Suppressor macrophage (primary cell): ENCODE measurements at regions not wholly inside any gene's neighbourhood (a gene's known extent, or its start where the extent isn't known, plus 50 kb on each side); places are given as distances from the start of the nearest gene placed in this dataset.
"Not testable (repeated sequence)": the region's sequence is repeated elsewhere in the genome, so short reads cannot be mapped to it uniquely, and the experiment has no call there.

Experiments
- DNase-seq, 4 experiments: peaks; one replicate each; pipeline ENCODE4 v3.0.0-alpha.2; 2020 to 2022

DNA sequence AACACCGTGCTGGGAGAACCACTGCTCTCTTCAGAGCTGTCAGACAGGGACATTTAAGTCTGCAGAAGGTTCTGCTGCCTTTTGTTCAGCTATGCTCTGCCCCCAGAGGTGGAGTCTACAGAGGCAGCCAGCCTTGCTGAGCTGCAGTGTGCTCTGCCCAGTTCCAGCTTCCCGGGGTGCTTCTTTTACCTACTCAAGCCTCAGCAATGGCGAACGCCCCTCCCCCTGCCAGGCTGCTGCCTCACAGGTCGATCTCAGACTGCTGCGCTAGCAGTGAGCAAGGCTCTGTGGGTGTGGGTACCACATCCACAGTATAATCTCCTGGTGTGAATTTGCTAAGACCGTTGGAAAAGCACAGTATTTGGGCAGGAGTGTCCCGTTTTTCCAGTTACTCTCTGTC is 133.1 kb upstream of the PHYHIPL start:
- not testable (repeated sequence) for DNase-seq

DNA sequence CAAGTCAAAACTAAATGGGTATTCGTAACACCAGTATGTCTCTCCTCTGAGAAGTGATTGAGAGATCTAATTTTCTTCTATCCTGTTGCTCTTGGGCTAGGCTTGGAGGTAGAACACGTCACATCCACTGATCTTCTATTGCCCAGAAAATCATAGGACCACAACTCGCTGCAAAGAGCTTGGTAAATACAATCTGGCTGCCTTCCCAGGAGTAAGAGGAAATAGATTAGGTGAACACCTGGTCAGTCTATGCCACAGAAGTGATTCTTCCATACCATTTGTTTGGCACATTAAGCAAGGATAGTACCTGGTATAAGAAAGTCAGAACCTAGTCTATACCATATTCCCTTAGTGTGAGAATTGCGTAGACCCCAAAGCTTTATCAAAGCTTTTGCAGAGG is 129.3 kb upstream of the PHYHIPL start:
- no peak for DNase-seq

DNA sequence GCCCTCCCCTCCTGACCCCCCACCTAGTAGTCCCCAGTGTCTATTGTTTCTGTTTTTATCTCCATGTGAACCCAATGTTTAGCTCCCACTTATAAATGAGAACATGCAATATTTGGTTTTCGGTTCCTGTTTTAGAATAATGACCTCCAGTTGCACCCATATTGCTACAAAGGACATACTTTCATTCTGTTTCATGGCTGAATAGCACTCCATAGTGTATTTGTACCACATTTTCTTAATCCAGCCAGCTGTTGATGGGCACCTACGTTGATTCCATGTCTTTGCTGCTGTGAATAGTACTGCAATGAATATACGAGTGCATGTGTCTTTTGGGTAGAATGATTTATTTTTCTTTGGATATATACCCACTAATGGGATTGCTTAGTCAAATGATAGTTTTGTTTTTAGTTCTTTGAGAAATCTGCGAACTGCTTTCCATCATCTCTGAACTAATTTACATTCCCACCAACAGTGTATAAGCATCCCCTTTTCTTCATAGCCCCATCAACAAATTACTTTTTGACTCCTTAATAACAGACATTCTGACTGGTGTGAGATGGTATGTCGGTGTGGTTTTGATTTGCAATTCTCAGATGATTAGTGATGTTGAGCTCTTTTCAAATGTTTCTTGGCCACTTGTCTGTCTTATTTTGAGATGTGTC is 128.4 kb upstream of the PHYHIPL start:
- DNase-seq = no peak

DNA sequence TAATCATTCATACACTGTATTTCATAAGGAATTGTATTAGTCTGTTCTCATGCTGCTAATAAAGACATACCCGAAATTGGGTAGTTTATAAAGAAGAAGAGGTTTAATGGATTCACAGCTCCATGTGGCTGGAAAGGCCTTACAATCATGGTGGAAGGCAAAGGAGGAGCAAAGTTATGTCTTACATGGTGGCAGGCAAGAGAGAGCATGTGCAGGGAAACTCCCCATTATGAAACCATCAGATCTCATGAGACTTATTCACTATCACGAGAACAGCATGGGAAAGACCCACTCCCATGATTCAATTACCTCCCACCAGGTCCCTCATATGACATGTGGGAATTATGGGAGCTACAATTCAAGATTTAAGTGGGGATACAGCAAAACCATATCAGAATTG is 122.9 kb upstream of the PHYHIPL start:
- DNase-seq = not testable (repeated sequence)

DNA sequence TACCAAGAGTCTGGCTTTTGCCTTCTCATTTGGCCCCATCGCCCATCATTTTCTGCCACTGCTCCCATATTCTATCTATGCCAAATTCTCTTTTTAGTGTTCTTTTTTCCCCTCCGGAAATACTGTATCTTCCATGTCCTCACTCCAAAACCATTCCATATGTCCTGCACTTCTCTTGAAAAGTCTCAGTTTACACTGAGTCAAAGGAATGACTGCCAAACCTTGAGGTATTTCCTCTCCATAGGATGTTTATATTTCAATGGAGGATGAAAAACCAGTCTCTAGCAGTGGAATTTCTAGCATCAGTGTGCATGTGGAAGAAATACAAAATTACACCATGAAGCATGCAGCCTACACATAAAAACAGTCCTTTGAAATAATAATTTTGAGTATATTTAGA is 121.4 kb upstream of the PHYHIPL start:
- no peak for DNase-seq

DNA sequence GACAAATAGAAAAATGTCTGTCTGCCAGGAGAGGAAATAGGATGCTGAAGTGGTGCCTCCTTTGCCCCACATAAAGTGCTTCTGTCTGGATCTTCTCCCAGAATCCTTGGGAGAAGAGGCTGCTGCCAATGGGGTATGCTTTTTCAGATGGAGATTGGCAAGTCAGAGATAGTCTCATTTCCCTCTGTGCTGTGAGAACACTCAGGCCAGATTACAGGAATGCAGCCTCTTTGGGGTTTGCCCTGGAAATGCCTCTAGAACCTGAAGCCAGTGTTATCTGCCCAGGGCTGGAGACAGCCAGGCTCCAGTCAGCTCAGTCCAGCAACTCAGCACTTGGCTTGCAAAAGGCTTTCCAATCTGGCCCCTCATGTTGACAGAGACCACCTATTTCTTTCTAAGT is 119.1 kb upstream of the PHYHIPL start:
- no peak for DNase-seq

DNA sequence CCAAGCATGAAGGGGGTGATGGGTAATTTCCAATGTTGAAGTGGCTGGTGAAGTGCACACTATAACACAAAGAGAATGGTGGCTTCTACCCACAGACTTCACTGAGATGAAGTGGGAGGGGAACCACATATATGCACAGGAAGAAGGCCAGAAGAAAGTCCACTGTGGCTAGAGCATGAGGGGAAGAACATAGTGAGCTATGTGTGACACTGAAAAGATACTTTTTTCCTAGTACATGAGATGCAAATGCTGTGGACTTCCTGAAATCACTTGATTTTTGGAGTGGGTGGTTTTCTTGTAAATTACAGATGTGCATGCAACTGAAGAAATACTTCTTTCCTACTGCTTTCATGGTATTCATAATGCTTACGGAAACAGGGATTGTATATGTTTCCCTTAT is 115.6 kb upstream of the PHYHIPL start:
- no peak for DNase-seq

DNA sequence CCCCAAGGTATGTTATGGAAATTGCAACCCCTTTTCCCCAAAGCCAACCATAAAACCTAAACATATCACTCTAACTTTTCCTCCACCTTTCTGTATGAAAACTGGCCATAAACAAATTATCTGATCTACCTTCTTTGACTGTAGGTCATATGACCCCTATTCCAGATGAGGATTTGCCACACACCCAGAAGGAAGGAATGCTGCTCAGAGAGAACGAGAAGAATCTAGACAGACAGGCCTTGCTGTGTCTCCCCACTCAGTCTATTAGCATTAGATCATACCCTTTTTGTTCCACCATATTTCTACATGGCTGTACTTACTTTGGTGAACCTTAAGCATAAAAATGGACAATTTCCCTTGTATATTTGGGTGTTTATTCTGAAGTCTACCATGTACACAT is 113.0 kb upstream of the PHYHIPL start:
- DNase-seq = no peak

DNA sequence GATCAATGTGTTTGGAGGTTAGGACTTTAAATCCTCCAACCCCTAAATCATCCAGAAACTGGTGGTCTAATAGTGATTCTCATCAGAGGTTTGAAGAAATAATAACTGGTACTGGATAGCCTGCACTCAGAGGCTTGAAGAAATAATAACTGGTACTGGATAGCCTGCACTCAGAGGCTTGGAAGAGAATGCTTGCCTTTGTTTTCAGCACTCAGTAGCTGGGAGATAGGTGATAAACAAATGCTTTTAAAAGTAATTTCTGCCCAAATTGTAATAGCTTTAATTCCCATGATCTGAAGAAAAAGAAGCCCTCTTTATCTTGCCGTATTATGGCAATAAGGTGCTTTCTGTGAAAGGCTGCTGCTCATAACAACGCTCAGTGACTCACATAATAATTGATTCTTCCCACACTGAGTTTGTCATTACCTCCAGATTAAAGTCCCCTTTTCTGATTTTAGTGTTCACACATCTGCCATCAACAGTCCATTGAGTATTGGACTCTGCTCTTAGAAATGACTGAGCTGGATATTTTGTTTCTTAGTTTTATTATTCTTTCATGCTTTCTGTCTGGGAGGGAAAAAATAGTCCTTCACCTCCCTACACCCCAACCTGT is 112.3 kb upstream of the PHYHIPL start:
- DNase-seq = no peak

DNA sequence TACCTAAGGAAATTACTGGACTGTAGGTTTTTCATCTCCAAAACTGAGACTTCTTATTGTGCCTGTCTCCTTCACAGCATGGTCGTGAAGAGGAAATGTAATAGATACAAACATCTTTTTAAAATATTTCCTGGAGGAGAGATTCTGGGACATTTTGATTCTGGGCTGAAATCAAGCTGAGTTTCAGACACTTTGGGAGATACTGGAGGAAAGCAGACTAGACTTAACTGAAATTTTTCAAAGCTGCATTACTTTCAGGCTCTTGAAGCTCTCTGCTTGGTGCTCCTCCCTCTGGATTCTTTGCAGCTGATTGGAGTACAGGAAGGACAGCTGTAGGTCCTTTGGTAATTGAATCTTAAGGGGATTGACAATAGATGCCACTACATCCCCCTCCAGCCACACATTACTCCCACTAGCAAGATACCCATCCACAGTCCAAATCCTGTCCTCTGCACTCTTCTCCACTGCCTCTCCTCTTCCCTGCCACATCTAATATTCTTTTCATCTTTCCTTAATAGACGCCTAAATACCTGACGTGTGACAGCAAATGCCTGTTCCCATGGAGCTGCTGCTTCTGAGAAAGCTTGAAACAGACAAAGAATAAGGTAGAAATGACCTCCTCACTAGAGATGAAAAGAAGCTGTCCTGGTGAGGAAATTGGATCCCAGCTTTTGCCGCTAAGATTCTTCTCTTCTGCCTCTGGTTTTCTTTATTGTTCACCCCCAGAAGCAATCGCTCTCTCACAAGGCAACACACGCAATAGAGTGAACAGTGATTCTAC is 111.5 kb upstream of the PHYHIPL start:
- DNase-seq = no peak

DNA sequence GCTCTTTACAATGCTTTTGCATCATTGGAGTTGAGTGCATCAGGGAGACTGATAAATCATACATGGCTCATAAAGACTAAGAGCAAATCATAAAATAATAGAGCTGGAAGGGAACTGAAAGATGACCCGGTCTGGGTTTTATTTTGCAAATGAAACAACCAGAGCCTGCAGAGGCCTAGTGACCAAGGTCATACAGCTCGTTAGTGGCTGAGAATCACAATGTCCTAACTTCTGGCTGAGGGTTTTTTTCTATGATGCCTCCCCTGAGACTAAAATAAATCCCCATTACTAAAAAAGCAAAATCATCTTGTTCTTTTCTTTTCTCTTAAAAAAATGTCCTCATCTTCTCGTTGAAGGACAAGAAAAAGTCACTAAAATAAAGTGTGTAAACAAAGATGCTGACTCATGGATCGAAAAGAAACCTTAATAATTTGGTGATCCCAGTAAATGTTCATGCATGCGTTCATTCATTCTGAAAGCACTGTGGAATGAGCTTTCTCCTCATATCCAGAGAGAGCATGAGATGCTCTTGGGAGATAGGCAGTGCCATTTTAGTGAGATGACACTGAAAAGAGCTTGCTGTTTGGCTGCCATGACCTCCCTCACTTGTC is 107.8 kb upstream of the PHYHIPL start:
- no peak for DNase-seq

DNA sequence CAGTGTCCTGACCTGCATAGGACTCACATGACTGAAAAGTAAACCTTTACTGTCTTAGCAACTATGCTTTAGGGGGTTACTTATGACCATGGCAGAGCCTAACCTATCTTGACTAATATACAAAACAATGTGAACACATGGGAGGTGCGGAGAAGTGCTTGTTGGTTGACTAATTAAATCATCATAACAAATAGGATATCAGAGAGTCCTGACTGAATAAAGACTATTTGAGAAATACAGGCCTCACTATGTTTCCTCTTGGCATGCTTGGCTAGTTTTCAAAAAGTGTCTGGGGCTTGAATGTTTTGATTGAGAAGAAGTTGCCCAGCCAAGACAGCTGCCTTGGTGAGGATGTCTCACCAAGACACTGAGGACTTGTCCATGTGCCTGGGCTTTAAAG is 104.4 kb upstream of the PHYHIPL start:
- no peak for DNase-seq

DNA sequence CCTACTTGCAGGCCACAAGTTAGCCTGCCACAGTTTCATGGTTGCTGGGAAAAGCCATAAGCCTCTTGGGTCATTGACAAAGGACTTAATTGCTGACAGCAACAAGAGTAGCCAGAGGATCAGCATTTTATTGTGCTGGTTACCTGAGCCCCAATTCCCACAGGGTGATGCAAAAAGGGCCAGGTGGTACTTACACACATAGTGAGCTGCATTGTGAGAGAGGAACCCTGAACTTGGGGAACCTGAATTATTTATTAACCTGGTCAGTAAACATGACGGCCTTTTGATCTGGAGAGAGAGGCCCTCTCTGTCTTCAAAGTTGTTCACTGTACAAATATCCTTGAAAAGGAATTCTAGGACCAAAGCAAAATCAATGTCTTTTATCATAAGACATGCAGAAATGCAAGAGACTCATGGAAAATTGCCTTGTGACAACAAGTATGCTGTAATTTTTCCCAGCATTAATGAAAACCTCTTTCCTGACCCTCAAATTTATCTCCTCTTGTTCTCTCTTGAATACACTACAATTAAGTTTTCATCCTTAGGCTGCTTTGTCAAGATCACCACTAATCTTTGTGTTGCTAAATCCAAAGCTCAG is 102.9 kb upstream of the PHYHIPL start:
- no peak for DNase-seq

DNA sequence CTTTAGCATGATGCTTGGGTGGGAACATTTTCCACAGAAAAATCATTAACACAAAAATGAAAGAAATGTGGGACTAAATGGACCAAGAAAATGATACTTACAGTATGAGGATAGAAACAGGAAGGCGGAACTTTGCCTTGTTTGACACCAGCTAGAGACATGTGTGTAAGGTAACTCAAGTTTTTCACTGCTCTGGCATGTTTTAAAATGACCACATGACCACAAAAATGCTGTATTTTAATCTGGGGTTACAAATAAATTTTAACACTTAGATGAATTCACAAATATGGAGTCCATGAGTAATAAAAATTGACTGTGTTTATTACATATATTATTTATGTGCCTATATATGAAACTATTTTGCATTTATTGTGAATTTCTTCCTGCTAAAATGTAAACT is 100.9 kb upstream of the PHYHIPL start:
- DNase-seq = no peak

DNA sequence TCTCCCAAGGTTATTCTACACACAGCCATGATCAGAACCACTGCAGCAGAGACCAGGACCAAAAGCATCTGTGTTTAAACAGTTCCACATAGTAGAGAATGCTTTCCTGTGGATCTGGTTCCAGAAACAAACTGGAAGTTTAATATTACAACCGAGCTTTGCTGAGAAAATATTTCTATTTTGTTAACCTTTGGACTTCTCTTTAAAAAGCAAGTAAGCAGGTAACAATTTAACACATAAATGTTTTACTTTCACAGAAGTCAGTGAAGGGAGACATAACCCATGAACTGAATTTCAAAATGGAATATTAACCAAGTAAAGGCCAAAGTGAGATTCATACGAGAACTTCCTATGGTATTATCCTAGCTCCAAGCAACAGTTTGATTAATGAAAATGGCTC is 98.6 kb upstream of the PHYHIPL start:
- DNase-seq = no peak

DNA sequence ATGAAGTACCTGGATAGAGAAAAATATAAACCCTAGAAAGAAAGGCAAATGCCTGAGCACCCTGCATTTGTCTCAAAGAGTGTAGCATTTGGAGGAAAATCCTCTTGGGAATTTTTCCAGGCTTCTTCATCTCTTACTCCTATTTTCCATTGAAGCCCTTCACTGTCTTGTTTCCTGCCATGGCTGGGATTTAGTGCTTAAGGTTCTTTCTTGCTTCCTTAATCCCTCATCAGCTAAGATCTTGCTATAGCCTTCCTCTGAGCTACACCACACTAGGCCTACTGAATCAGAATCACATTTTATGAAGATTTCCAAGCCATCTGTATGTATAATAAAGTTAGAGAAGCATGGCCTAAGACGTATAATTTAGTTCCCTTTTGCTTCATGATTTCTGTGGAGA is 97.5 kb upstream of the PHYHIPL start:
- no peak for DNase-seq

DNA sequence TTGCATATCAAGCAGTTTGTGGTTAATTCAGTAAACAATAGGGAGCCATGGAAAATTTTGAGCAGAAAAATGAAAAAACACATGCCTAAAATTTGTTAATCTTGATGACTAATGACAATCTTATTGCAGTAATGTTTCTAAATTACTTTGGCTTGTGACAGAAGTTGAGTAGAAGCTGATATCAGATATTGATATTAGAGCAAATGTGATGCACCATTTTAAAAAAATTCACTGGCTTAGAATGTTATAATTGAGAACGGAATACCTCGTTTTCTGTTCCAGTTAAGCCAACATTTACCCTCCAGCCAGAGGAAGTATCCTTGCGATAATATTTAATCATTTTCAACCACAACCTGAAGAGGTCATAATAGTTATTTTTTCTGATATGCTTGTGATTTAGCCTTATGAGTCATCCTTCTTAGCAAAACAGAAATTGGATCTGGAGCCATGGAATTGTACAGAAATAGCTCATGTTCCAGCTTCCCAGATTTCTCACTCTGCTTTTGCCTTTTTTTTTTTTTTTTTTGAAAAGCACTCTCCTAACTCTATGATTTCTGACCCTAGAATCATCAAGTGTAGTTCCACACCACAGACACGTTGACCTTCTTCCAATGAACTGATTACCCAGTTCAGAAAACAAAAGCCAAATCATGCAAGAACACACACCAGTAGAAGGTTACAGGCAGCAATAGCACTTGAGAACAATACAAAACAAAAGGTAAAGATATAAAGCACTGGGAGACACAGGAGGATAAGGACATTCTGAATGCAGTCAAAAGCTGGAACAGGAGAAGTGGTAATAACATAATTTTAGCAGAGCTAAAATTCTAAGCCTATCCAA is 96.8 kb upstream of the PHYHIPL start:
- no peak for DNase-seq

DNA sequence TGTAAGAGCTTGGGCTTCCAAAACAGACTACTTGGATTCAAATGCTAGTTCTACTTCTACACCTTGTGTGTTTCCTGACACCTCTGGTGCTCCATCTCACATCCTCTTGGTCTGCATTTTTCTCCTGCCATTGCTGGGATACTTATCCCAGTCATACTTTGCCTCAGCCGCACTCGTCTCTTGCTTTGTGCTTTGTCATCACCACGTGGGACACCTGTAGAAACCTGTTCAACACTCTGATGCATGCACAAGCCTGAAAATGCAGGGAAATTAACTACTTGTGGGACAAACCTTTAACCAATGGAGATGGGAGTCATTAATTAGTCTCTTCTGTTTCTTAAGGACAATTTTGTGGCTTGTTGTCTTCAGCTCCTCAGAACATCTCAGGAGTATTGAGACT is 94.2 kb upstream of the PHYHIPL start:
- DNase-seq = no peak

DNA sequence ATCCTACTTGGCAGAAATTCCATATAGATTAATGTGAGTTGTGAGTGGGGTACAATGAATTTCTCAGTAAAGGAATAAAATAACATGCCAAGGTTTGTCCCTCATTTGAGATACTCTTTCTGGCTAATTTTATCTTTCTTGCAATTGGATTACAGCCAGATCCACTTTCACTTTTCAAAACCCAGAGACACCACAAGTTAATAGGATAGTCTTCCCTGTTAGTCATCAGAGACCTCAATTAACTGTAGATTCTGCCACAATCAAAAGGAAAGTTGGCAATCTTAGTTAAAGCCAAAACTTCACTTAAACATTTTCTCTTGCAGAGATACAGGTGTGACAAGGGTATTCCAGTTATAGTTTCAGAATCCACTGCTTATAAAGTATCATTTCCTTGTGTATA is 91.4 kb upstream of the PHYHIPL start:
- DNase-seq = no peak

DNA sequence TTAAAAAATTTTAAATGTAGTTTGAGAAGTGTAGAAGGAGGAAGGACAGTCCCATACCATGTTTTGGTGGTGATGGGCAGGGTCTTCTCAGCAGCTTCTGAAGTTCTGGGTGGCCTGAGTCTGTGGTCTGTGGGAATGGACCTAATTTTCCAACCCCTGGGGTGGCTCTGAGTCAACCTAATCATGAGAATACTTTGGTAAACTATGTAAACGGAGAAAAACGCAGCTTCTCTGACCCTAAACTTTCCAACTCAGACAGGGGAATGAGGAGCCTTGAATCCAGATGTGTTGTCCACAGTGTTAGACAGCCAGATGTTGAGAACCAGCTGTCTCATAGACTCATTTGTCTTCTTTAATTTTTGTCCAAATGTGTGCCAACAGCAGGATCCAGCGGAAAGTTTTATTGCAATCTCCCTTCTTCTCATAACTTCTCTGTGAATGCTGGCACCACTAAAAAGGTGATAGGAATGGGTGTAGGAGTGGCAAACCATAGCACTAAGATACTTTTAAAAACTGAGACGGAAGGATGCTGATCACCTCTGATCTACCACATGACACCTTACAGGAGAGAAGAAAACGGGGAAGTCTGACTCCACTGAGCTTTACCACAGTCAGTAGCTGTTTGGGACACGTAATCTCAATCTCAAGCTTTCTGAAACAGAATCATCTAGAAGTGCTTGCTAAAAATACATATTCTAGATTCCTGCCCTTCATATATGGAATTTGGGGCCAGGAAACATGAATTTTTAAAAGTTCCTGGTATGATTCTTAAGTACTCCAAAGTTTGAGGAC is 90.5 kb upstream of the PHYHIPL start:
- no peak for DNase-seq

DNA sequence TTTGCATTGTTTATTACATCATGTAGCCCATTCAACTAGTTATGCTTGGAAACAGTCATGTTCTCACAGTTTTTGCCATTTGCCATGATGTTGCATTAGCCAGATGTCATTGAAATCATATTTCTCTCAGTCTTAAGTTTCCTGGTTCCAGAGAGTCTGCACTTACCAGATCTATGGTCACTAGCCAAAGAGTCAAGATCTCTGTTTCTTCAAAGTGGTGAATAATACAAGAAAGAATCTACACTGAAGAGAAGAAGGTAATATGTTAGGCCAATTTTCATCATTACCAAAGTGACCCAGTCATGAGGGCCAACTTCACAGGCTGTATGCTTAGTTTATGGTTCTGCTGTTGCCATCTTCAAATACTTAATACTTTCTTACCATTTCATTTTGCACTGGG is 89.0 kb upstream of the PHYHIPL start:
- no peak for DNase-seq
